ENCODE measurements at regions not wholly inside any gene's neighbourhood (a gene's known extent, or its start where the extent isn't known, plus 50 kb on each side); places are given as distances from the start of the nearest gene placed in this dataset.

DNA sequence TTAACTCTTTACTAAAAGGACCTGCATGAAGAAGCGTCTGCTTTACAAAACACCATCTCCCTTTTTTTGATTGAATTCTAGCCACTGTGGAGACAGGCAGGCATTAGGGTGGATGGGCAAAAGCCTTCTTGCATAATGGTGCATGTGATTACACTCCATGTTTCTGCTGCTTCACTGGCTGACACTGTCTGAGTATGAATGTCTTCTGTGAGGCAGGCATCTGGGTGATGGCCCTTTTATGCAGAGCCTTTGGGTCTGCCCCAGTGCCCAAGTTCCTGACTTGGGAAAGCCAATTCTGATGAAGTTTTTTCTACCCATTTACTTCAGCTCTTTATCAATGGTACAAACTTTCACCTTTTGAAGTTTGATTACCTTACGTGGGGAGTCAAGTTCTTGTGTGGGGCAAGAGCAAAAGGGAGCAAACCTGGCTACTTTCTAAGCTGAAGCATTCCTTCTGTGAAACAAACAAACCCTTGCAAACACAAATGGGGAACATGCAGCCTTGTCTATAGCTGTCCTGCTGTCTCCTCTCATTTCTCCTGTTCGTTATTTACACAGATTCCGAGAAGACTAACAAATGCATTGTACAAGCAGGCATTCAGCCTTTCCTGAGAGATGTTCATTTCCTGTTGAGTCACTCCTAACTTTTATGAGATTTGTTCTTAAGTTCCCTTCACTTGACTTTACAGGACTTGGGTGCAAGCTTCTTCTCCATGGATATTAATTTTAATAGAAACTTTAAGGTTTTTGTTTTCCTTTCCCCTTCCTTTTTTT is 301.9 kb downstream of the TLL1 start:
- Mint-ChIP-seq H3K9me3 (ENCODE audit: unreplicated experiment) (no peaks in the 10 kb centered on the region), H3K4me3 (ENCODE audit: unreplicated experiment) (no peak overlapping the region), H3K4me1 (ENCODE audit: low read depth, unreplicated experiment) (no peaks in the 10 kb centered on the region), H3K27ac (ENCODE audit: unreplicated experiment) (no peak overlapping the region), H3K27me3 (ENCODE audit: unreplicated experiment) (no peaks in the 10 kb centered on the region), H3K36me3 (ENCODE audit: unreplicated experiment) (no peaks in the 10 kb centered on the region)
- TF ChIP-seq, protein P1, sequence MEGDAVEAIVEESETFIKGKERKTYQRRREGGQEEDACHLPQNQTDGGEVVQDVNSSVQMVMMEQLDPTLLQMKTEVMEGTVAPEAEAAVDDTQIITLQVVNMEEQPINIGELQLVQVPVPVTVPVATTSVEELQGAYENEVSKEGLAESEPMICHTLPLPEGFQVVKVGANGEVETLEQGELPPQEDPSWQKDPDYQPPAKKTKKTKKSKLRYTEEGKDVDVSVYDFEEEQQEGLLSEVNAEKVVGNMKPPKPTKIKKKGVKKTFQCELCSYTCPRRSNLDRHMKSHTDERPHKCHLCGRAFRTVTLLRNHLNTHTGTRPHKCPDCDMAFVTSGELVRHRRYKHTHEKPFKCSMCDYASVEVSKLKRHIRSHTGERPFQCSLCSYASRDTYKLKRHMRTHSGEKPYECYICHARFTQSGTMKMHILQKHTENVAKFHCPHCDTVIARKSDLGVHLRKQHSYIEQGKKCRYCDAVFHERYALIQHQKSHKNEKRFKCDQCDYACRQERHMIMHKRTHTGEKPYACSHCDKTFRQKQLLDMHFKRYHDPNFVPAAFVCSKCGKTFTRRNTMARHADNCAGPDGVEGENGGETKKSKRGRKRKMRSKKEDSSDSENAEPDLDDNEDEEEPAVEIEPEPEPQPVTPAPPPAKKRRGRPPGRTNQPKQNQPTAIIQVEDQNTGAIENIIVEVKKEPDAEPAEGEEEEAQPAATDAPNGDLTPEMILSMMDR (IDR thresholded peaks at IDR 0.05; ENCODE audit: partially characterized antibody, unreplicated experiment), result no peak
- DNase-seq, result no peak

DNA sequence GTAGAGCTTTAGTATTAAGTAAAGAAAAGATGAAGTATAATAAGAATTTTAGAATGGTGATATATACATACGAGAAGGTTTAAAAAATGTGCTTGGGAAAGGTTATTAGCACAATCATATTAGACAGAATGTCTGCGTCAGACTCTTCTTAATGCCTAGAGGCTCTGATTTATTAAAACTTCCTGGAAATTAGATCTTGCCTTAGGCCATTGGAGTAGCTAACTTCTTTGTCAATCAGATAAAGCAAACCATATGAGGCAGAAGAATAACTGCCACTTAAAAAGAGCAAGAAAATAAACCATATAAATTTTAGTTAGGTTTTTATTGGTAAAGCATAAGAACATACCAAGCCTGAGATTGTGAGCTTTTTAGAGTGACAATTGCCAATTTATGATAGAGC is 309.1 kb downstream of the TLL1 start:
- no peaks in the 10 kb centered on the region for H3K27me3 Mint-ChIP-seq (ENCODE audit: unreplicated experiment)

DNA sequence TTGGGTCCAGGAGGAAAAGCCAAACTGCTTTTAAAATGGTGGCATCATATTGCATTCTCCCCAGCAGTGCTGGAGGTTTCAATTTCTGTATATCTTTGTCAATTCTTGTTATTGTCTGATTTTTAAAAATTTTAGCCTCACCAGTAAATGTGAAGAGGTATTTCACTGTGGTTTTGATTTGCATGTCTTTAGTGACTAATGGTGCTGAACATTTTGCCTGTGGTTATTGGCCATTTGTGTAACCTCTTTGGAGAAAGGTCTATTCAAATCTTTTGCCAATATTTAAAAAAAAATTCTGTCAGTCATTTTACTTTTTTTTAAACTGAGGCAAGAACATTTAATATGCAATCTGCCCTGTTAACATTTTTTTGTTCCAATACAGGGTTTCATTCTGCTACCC is 322.1 kb downstream of the TLL1 start:
- no peak for DNase-seq
- no peaks in the 10 kb centered on the region for H3K9me3 Mint-ChIP-seq (ENCODE audit: unreplicated experiment)
- H3K27me3 Mint-ChIP-seq (ENCODE audit: unreplicated experiment), result peaks cover 2% of the 10 kb centered on the region
- TF ChIP-seq, protein P1 (IDR thresholded peaks at IDR 0.05; ENCODE audit: partially characterized antibody, unreplicated experiment), result no peak
- no peaks in the 10 kb centered on the region for H3K36me3 Mint-ChIP-seq (ENCODE audit: unreplicated experiment)
- H3K4me3 Mint-ChIP-seq (ENCODE audit: unreplicated experiment), result no peak overlapping the region
- no peaks in the 10 kb centered on the region for H3K4me1 Mint-ChIP-seq (ENCODE audit: low read depth, unreplicated experiment)
- H3K27ac Mint-ChIP-seq (ENCODE audit: unreplicated experiment), result no peak overlapping the region

More for the DNA sequence above, 309.1 kb downstream of the TLL1 start:
- Mint-ChIP-seq H3K9me3 (ENCODE audit: unreplicated experiment) (no peaks in the 10 kb centered on the region), H3K4me1 (ENCODE audit: low read depth, unreplicated experiment) (no peaks in the 10 kb centered on the region), H3K4me3 (ENCODE audit: unreplicated experiment) (no peak overlapping the region), H3K36me3 (ENCODE audit: unreplicated experiment) (no peaks in the 10 kb centered on the region), H3K27ac (ENCODE audit: unreplicated experiment) (no peak overlapping the region)
- TF ChIP-seq, protein P1 (IDR thresholded peaks at IDR 0.05; ENCODE audit: partially characterized antibody, unreplicated experiment), result no peak
- DNase-seq, result no peak

DNA sequence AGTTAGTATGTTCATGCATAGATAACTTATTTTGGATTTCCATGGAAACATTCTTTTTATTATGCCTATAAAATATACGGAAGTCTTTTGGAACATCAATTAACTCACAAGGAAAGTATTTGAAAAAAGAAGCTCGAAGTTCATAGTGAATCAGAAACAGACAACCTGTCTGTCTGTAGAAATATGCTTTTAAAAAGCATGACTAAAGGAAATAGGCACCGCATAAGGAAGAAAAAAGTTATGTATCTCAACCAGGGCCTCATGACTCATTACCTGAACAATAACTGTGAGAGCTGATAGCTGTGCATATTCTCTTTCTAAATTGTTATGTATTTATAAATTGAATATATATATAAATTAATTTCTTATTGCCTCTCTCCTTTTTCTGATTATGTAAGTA is 324.1 kb downstream of the TLL1 start:
- Mint-ChIP-seq H3K27me3 (ENCODE audit: unreplicated experiment) (no peaks in the 10 kb centered on the region), H3K4me1 (ENCODE audit: low read depth, unreplicated experiment) (no peaks in the 10 kb centered on the region), H3K36me3 (ENCODE audit: unreplicated experiment) (no peaks in the 10 kb centered on the region), H3K4me3 (ENCODE audit: unreplicated experiment) (no peak overlapping the region), H3K9me3 (ENCODE audit: unreplicated experiment) (no peaks in the 10 kb centered on the region), H3K27ac (ENCODE audit: unreplicated experiment) (no peak overlapping the region)
- TF ChIP-seq, protein P1 (IDR thresholded peaks at IDR 0.05; ENCODE audit: partially characterized antibody, unreplicated experiment), result no peak
- no peak for DNase-seq

DNA sequence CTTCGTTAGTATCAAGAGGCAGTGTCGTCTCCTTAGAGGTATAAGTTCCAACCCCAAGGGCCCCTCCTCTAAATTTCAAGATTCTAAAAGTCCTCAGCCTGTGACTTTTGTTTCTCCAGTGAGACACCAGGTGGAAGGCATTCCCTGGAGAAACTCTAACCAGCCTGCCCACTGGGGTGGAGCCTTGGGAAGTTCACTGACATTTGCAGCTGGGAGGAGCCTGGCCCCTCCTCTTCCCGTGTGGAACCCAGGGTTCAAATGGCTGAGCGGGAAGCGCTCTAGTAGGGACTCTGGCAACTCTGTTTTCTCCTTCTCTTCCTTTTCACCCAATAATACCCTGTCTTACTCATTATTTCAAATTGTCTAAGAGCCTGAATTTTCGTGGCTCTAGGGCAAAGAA is 325.0 kb downstream of the TLL1 start:
- DNase-seq, result no peak
- Mint-ChIP-seq H3K36me3 (ENCODE audit: unreplicated experiment) (no peaks in the 10 kb centered on the region), H3K27me3 (ENCODE audit: unreplicated experiment) (no peaks in the 10 kb centered on the region), H3K9me3 (ENCODE audit: unreplicated experiment) (no peaks in the 10 kb centered on the region), H3K27ac (ENCODE audit: unreplicated experiment) (no peak overlapping the region), H3K4me3 (ENCODE audit: unreplicated experiment) (no peak overlapping the region), H3K4me1 (ENCODE audit: low read depth, unreplicated experiment) (no peaks in the 10 kb centered on the region)
- TF ChIP-seq, protein P1 (IDR thresholded peaks at IDR 0.05; ENCODE audit: partially characterized antibody, unreplicated experiment), result no peak
